Body of pancreas (tissue), 4 donors: ENCODE measurements at regions not wholly inside any gene's neighbourhood (a gene's known extent, or its start where the extent isn't known, plus 50 kb on each side); places are given as distances from the start of the nearest gene placed in this dataset.

ENCODE experiments used
- CTCF ChIP-seq, 7 experiments: fragments of 450-650 bp in 4 of 7; fragments of 200-600 bp in 3 of 7; sonication (generic) in 3 of 7; IDR thresholded peaks; one replicate each; pipeline ENCODE4 v1.5.1; 2016 to 2019; ENCODE audit warnings: antibody characterized with exemption in 7 of 7
- POLR2A ChIP-seq, 3 donors: fragments of 450-650 bp; IDR thresholded peaks; one replicate each; pipeline ENCODE4 v1.6.1; 2016; ENCODE audit warnings: antibody characterized with exemption in 3 of 3, mild to moderate bottlenecking in 2 of 3

- TF ChIP-seq CTCF (IDR thresholded peaks at IDR 0.05) (no peak), POLR2A (IDR thresholded peaks at IDR 0.05) (no peak)
Measured at GRCh38 chr9:135255841-135256580, 168.5 kb downstream of the OLFM1 start.
